Fibroblast of lung (primary cell): ENCODE measurements at regions not wholly inside any gene's neighbourhood (a gene's known extent, or its start where the extent isn't known, plus 50 kb on each side); places are given as distances from the start of the nearest gene placed in this dataset.

ENCODE experiments used
- EZH2 ChIP-seq: IDR thresholded peaks from 2 replicates; pipeline ENCODE4 v1.5.1; 2012; ENCODE audit warnings: low read length, control low read depth, mild to moderate bottlenecking; ENCODE audit errors: missing control alignments
- TF ChIP-seq, protein P1 (sequence below), 2 donors: IDR thresholded peaks in 1 of 2; conservative IDR thresholded peaks in 1 of 2; 1 replicate in 1 of 2; 2 replicates in 1 of 2; pipeline ENCODE4 v1.5.1; 2011 to 2012; ENCODE audit warnings: low read length in 2 of 2, control low read depth in 1 of 2, inconsistent platforms in 1 of 2, low read depth in 1 of 2, mild to moderate bottlenecking in 1 of 2

DNA sequence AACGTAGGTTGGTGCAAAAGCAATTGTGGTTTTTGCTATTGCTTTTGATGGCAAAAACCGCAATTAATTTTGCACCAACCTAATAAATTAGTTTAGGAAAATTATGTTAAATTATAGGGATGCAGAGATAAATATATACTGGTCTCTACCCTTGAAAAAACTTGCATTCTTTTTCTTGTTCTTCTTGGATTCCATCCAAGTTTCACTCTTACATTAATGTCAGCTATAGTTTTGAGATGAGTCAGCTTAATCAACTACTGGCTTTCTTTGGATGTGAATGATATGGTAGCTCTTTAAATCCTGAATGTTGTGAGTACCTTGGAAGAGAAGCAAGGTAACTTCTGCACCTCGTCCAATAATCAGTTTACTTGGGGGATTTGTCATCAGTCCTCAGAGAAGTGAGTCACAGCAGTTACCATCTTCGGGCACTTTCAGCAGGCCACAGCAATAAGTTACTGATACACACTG is 549.0 kb upstream of the ZNF608 start:
- TF ChIP-seq, protein P1, sequence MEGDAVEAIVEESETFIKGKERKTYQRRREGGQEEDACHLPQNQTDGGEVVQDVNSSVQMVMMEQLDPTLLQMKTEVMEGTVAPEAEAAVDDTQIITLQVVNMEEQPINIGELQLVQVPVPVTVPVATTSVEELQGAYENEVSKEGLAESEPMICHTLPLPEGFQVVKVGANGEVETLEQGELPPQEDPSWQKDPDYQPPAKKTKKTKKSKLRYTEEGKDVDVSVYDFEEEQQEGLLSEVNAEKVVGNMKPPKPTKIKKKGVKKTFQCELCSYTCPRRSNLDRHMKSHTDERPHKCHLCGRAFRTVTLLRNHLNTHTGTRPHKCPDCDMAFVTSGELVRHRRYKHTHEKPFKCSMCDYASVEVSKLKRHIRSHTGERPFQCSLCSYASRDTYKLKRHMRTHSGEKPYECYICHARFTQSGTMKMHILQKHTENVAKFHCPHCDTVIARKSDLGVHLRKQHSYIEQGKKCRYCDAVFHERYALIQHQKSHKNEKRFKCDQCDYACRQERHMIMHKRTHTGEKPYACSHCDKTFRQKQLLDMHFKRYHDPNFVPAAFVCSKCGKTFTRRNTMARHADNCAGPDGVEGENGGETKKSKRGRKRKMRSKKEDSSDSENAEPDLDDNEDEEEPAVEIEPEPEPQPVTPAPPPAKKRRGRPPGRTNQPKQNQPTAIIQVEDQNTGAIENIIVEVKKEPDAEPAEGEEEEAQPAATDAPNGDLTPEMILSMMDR (conservative IDR thresholded peaks at IDR 0.05 in 1 of 2, IDR thresholded peaks at IDR 0.05 in 1 of 2; ENCODE audit: low read depth in 1 of 2, low read length in 2 of 2) = no peak
- no peak for TF ChIP-seq EZH2
